SK-MEL-5 (cell line): ENCODE measurements at regions not wholly inside any gene's neighbourhood (a gene's known extent, or its start where the extent isn't known, plus 50 kb on each side); places are given as distances from the start of the nearest gene placed in this dataset.

Experiments
- DNase-seq: peaks from one replicate; pipeline ENCODE4 v3.0.0-alpha.2; 2016; ENCODE audit warnings: low read depth, low spot score
- in situ Hi-C: cut with HindIII; loops from 2 replicates; pipeline ENCODE4 v1.10.0; 2016; ENCODE audit warnings: low sequenced_read_pairs, high pct_unique_total_duplicates, low pct_unique_long_range_greater_than_20kb

DNA sequence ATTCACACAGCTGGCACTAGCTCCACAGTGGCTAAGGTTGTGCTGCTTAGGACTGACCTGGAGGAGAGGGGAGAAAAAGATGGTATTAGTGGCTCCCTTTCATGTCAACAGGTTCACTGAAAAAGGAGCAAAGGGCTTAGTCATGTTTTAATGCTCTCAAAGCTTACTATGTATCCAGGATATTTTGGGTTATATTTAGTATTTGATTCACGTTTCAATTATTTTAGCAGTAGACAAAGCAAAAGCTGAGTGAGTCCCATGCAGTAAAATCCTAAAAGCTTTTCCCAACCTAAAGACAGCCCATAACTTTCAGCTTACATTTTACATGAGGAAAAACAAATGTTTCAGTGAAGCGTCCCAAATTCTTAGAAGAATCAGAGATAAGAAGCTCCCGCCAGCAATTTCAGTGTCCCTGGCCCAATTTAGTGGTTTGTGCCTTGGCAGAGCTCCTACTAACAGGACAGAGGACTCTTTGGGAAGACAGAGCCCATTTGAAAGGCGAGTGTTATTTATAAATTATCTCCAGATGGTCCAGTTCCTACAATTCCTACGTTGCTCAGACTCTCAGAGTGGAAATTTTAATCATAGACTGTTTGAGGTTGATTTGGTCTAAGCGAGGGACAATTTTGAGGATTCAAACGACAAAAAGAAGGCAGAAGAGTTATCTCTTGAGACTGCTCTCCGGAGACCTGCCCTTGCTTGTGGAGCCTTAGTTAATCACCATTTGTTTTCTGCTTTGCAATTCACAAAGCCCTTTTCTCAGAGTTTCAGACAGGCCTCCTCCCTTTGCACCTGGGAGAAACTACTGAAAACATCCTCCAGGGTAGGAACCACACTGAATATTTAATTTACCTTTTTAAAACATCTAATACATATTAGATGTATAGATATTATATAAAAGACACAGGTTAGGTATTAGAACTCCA, 225.0 kb upstream of the ANKRD55 start:
- in situ Hi-C loops, result no loop called here
- peak; percentile 60 for DNase-seq

DNA sequence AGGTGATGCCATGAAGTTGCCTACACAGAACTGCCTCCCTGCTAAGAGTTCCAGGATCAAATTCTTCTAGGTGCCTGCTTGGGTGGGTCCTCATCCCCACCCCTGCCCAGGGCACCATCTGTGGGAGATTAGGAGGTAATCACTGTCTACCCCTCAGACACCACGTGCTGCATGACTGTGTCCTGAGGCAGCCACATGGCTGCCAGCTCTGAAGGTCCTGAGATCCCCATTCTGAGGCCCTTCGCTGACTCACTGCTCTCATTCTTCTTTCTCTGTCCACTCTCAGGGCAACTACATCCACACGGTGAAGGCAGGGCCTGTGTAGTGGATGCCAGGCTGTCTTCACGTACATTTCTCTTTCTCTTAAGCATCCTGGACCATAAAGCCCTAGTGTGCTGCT, 222.9 kb upstream of the ANKRD55 start:
- no peak for DNase-seq
- in situ Hi-C loops, result no loop called here

- in situ Hi-C loops, result no loop called here
These were observed 222.3 kb upstream of the ANKRD55 start for GRCh38 chr5:56455417-56455816.

DNA sequence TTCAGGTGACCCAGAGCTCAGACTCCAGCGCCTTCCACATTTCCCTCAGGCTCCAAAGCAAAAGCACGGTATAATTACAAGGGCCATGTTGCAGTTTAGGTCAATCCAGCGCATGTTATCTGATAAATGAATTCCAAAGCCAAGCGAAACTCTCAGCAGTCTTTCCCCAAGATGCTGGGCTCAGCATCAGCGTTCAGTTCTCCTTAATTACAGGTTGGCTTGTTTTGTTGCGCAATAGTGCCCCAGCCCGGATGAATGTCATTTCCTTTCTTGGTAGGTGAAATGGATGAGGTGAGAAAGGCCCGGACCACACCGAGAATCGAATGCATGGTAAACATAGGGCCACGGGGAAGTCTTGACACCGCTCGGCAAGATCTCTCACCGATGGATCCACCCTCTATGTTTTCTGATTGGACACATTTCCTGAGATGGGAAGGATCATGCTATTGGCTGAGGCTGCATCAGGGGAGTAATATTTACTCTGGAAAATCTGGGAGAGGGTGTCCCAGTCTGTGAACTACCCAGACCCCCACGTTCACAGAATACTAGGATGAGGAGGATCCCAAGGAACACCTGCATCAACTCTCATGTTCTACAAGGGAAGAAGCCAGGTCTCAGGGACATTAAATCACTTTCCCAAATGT, 221.2 kb upstream of the ANKRD55 start:
- in situ Hi-C loops, result no loop called here
- no peak for DNase-seq

More at GRCh38 chr5:56455417-56455816, 222.3 kb upstream of the ANKRD55 start:
- no peak for DNase-seq

DNA sequence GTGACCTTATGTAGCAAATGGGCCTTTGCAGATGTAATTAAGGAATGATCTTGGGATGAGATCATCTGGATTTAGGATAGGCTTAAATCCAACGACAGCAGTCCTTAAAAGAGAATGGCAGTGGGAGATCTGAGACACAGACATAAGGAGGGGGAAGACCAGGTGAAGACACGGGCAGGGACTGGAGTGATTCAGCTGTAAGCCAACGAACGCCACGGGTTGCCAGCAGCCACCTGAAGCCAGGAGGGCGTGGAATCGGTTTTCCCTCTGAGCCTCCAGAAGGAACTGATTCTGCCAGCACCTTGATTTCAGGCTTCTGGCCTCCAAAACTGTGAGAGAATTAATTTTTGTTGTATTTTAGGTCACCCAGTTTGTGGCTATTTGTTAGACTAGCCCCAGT, 218.6 kb upstream of the ANKRD55 start:
- no peak for DNase-seq
- in situ Hi-C loops, result no loop called here

GRCh38 chr5:56450766-56451165, 217.6 kb upstream of the ANKRD55 start:
- in situ Hi-C loops, result no loop called here
- peak; percentile 99 for DNase-seq

- peak; percentile 97 for DNase-seq
- in situ Hi-C loops, result no loop called here
These were observed 216.0 kb upstream of the ANKRD55 start for GRCh38 chr5:56449071-56449640.

DNA sequence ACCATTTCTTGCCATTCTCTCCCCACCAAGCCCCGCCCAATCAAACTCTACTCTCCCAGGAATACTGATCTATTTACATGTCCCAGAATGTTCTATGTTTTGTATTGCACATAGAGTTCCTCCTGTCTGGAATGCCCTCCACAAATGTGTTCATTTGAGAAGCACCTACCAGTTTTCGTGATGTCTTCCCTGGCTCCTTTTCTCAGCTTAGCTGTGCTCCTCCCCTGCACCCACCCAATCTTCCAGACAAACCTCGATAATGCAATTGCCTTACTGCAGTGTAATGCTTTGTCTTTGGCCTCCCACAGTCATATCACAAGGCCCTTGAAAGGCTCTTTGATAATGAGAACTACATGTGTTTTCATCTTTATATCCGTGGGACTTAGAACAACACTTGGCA, 214.5 kb upstream of the ANKRD55 start:
- in situ Hi-C loops, result no loop called here
- no peak for DNase-seq

- in situ Hi-C loops, result no loop called here
- DNase-seq, result no peak
These were observed 214.1 kb upstream of the ANKRD55 start for GRCh38 chr5:56447232-56447631.

DNA sequence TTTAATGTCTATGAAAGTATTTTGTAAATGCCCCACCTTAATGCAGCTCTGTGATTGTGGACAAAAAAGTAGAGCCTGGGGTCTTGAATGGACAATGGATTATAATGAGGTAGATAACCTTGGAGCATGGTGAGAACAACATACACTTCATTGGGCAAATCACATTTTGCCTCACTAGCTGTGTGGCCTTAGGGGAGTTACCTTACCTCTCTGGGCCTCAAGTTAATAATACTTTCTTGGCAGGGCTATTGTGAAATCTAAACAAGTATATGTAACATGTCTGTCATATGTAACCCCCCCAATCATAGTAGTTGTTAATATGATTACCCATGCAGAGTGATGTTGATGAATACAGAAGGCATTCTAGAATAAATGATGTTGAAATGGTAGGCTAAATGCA, 213.6 kb upstream of the ANKRD55 start:
- in situ Hi-C loops, result no loop called here
- no peak for DNase-seq

DNA sequence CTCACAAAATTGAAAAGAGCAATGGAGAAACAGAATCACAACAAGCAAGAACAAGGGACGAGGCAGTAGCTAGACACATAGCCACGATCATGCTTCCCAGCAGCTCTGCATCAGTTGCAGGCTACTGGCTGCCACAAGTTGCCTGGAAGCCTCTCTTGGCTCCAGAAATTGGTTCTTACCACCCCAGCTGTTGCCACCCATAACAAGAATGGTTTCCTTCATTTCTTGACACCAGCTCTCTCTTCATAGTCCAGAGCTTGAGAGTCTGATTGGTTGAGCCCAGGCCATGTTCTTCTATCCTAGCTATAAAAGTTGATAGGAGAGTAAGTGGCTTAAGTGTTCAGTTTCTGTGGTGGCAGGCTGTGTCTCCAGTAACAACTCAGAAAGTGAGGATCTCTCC, 210.7 kb upstream of the ANKRD55 start:
- no peak for DNase-seq
- in situ Hi-C loops, result no loop called here

DNA sequence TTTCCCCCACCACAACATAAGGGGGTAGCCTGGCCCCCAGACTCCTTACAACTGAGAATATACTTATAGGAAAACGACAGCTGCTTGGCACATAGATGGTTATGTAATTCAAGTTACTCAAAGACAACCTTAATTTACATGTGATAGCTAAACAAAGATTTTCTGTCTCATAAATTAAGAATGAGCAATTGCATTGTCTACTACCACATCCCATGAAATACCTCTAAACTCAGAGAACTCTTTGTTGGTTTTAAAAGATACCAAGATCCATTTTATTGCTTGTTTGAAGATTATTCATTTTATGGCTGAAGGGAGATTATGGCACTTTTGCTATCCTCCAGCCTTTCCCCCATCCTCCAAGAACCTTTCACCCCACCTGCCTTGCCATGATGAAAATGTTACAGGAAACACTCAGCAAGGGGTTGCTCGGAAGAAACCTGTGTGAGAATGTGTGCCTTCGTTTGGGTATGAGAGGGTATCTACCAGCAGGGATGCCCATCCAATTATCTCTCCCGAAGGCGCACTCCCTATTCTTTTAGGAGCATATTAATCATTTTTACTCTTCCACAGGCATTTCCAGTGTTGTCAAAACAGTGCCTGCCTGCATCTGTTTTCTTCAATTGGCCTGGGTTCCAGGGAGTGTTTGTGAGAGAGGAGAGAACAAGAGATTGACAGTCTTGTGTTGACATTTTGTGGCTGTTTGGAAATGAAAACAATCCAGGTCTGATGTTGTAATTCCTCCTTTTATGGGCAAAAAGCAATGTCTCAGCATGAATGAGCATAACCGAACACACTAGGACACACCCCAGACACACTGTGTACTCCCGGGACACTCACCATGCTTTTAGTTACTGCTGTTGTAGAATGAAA, 208.0 kb upstream of the ANKRD55 start:
- in situ Hi-C loops, result no loop called here
- peak; percentile 72 for DNase-seq

GRCh38 chr5:56434986-56435385, 201.9 kb upstream of the ANKRD55 start:
- DNase-seq, result no peak
- in situ Hi-C loops, result no loop called here

DNA sequence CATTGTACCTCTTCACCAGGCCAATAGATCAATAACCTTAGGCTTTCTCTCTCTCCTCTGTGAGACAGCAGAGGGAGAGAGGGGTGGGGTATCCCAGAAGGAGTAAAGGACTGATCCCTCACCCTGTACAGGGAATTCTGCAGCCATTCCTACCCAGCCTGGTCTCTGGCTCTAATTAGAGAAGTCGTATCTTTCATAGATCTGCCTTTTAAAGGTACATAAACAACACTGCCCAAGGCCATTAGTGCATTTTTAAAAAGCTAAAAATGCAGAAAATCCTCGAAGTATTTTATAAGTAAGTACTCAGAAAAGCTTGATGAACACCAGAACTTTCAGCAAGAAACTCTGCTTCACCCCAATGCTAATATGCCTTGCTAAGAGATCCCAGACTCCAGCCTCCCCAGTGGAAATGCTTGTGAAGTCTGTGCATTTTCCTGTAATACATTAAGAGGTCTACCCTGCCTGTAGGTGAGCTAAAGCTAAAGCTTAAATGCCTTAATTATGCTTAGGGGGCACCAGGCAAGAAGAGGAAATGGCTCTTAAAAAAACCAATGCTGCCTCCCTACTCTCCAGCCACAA, 200.0 kb upstream of the ANKRD55 start:
- in situ Hi-C loops, result no loop called here
- no peak for DNase-seq

DNA sequence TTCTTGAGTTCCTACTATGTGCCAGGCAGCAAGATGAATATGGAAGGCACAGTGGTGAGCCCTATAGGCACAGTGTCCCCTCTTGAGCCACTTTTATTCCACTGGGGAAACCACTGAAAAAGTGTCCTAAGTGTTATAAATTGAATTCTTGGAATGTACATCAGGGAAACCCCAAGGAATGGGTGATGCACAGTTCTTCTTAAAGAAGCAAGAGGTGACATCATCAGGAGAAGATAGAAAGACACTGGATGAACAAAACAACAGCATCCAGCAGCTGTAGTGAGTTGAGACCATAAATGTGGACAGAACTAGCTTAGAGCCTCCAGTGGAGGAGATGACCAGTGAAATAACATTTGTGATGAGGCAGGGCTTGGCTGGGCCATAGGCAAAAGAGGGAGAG, 199.2 kb upstream of the ANKRD55 start:
- DNase-seq, result no peak
- in situ Hi-C loops, result no loop called here

DNA sequence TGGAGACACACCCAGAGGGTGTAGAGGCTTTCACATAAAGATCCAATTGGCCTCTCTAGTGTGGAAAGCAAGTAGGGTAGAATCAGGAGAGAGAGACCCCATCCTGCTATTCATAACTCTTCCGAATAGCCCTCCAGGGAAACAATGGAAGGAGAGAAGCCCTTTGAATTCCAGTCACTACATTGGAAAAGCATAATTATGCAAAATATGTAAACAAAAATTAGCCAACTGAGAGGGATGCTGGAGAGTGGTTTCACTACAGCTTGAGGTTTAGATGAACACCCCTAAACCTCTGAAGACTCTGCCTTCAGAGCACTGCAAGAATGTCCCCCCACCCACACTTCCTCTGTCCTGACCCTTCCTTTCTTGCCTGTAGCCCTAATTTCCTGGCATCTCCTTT, 197.3 kb upstream of the ANKRD55 start:
- in situ Hi-C loops, result no loop called here
- no peak for DNase-seq

GRCh38 chr5:56429110-56429561, 196.0 kb upstream of the ANKRD55 start:
- DNase-seq, result no peak
- in situ Hi-C loops, result no loop called here
